Neuronal stem cell (in vitro differentiated cells): ENCODE measurements at regions not wholly inside any gene's neighbourhood (a gene's known extent, or its start where the extent isn't known, plus 50 kb on each side); places are given as distances from the start of the nearest gene placed in this dataset.

Source experiments
- DNase-seq: peaks from one replicate; pipeline ENCODE4 v3.0.0-alpha.2; 2013; ENCODE audit warnings: low spot score
- H2AFZ ChIP-seq: one replicate; pipeline ENCODE4 v1.6.1; 2013; ENCODE audit warnings: mild to moderate bottlenecking, low read length, inconsistent platforms
- H2AK5ac ChIP-seq: 2 replicates; pipeline ENCODE4 v1.6.1; 2013; ENCODE audit warnings: low read depth, mild to moderate bottlenecking, inconsistent platforms, low read length, moderate library complexity, mixed read lengths
- H2BK120ac ChIP-seq: 2 replicates; pipeline ENCODE4 v1.6.1; 2013; ENCODE audit warnings: low read depth, mild to moderate bottlenecking, inconsistent platforms, low read length, moderate library complexity, mixed read lengths
- H2BK12ac ChIP-seq: one replicate; pipeline ENCODE4 v1.6.1; 2013; ENCODE audit warnings: low read length, inconsistent platforms
- H2BK15ac ChIP-seq: 2 replicates; pipeline ENCODE4 v1.6.1; 2013; ENCODE audit warnings: mild to moderate bottlenecking, low read length, inconsistent platforms, mixed read lengths
- H2BK5ac ChIP-seq: one replicate; pipeline ENCODE4 v1.6.1; 2013; ENCODE audit warnings: inconsistent platforms, mild to moderate bottlenecking, low read length, moderate library complexity
- H3K14ac ChIP-seq: one replicate; pipeline ENCODE4 v1.6.1; 2013; ENCODE audit warnings: low read length, inconsistent platforms
- H3K18ac ChIP-seq: 2 replicates; pipeline ENCODE4 v1.6.1; 2013; ENCODE audit warnings: low read length, inconsistent platforms
- H3K23ac ChIP-seq: 2 replicates; pipeline ENCODE4 v1.6.1; 2013; ENCODE audit warnings: low read depth, mild to moderate bottlenecking, mixed read lengths, low read length, inconsistent platforms; ENCODE audit not compliant: poor library complexity
- H3K27ac ChIP-seq: replicated peaks from 3 replicates; pipeline ENCODE4 v1.5.1; 2013; ENCODE audit warnings: low read length, inconsistent platforms
- H3K27me3 ChIP-seq, 3 experiments: 2 replicates each; pipeline ENCODE4 v1.6.1; 2013; ENCODE audit warnings: low read length in 3 of 3, mild to moderate bottlenecking in 2 of 3, inconsistent platforms in 1 of 3, low read depth in 1 of 3, mixed read lengths in 1 of 3, moderate library complexity in 1 of 3; ENCODE audit not compliant: control insufficient read depth in 3 of 3, insufficient read depth in 3 of 3
- H3K36me3 ChIP-seq, 2 donors: replicated peaks in 1 of 2; 2 replicates each; pipeline ENCODE4 v1.6.1; 2013; ENCODE audit warnings: low read length in 2 of 2; ENCODE audit not compliant: control insufficient read depth in 2 of 2, insufficient read depth in 2 of 2
- H3K4ac ChIP-seq: 2 replicates; pipeline ENCODE4 v1.6.1; 2013; ENCODE audit warnings: inconsistent platforms, mild to moderate bottlenecking, low read length, moderate library complexity
- H3K4me1 ChIP-seq, 2 donors: 1 replicate in 1 of 2; 2 replicates in 1 of 2; pipeline ENCODE4 v1.6.1; 2013; ENCODE audit warnings: low read length in 2 of 2, low read depth in 1 of 2; ENCODE audit not compliant: control insufficient read depth in 2 of 2, insufficient read depth in 1 of 2
- H3K4me2 ChIP-seq: one replicate; pipeline ENCODE4 v1.6.1; 2013; ENCODE audit warnings: mild to moderate bottlenecking, low read length, inconsistent platforms; ENCODE audit not compliant: insufficient read depth, poor library complexity, severe bottlenecking
- H3K4me3 ChIP-seq, 2 donors: 2 replicates each; pipeline ENCODE4 v1.5.1; 2013; ENCODE audit warnings: low read length in 2 of 2, mild to moderate bottlenecking in 2 of 2, inconsistent platforms in 1 of 2, moderate library complexity in 1 of 2
- H3K79me1 ChIP-seq: one replicate; pipeline ENCODE4 v1.6.1; 2013; ENCODE audit warnings: low read depth, mild to moderate bottlenecking, inconsistent platforms, low read length, moderate library complexity
- H3K9ac ChIP-seq: one replicate; pipeline ENCODE4 v1.6.1; 2013; ENCODE audit warnings: mild to moderate bottlenecking, low read depth, low read length, inconsistent platforms; ENCODE audit not compliant: poor library complexity
- H3K9me3 ChIP-seq, 2 donors: replicated peaks in 1 of 2; 2 replicates each; pipeline versions ENCODE3 to v1.6.1; 2013; ENCODE audit warnings: low read length in 2 of 2, mild to moderate bottlenecking in 2 of 2, inconsistent platforms in 1 of 2, low read depth in 1 of 2, mixed read lengths in 1 of 2, moderate library complexity in 1 of 2; ENCODE audit not compliant: control insufficient read depth in 2 of 2, insufficient read depth in 1 of 2
- H4K8ac ChIP-seq: one replicate; pipeline ENCODE4 v1.6.1; 2013; ENCODE audit warnings: low read depth, mild to moderate bottlenecking, inconsistent platforms, low read length, moderate library complexity
- H4K91ac ChIP-seq: one replicate; pipeline ENCODE4 v1.6.1; 2013; ENCODE audit warnings: low read length, low read depth, mild to moderate bottlenecking, inconsistent platforms; ENCODE audit not compliant: poor library complexity
- WGBS, 2 donors: extraction: QIAGEN DNeasy Blood & Tissue Kit; methylation state at CpG; one replicate each; pipeline ENCODE4 v1.1.7; 2013; ENCODE audit warnings: missing lambda C conversion rate in 2 of 2, mixed read lengths in 1 of 2; ENCODE audit not compliant: insufficient read length in 2 of 2, insufficient replicate concordance in 1 of 2; ENCODE audit errors: extremely low coverage in 2 of 2; 5-methylcytosine and 5-hydroxymethylcytosine counted together

DNA sequence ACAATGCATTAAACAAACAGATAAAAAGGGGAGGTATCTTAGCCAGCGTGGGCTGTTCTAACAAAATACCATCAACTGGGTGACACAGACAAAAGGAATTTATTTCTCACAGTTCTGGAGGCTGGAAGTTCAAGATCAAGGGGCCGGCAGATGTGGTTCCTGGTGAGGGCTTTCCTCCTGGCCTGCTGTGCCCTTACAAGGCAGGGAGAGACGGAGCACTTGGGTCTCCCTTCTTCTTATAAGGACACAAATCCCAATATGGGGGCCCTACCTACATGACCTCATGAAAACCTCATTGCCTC lies 281.6 kb upstream of the KLF14 start:
- peaks cover 2% of the 10 kb centered on the region for H3K79me1 ChIP-seq
- WGBS, 2 donors = no CpG with 5 or more reads among the region's 3 CpGs
- no peak overlapping the region for H3K9ac ChIP-seq
- H3K14ac ChIP-seq = no peak overlapping the region
- no peak overlapping the region for H3K4ac ChIP-seq
- H3K36me3 ChIP-seq = no peaks in the 10 kb centered on the region
- no peak overlapping the region for H3K18ac ChIP-seq
- no peak overlapping the region for H2BK12ac ChIP-seq
- H4K8ac ChIP-seq = no peak overlapping the region
- no peak for DNase-seq
- no peak overlapping the region for H2BK15ac ChIP-seq
- no peak overlapping the region for H3K4me3 ChIP-seq
- no peak overlapping the region for H2BK5ac ChIP-seq
- no peak overlapping the region for H4K91ac ChIP-seq
- H3K4me2 ChIP-seq = no peak overlapping the region
- no peak overlapping the region for H3K27ac ChIP-seq
- no peak overlapping the region for H2AFZ ChIP-seq
- H3K4me1 ChIP-seq = no peaks in the 10 kb centered on the region
- H2BK120ac ChIP-seq = no peak overlapping the region
- H3K27me3 ChIP-seq = no peaks in the 10 kb centered on the region
- H3K23ac ChIP-seq = no peak overlapping the region
- H2AK5ac ChIP-seq = no peak overlapping the region
- no peaks in the 10 kb centered on the region for H3K9me3 ChIP-seq

DNA sequence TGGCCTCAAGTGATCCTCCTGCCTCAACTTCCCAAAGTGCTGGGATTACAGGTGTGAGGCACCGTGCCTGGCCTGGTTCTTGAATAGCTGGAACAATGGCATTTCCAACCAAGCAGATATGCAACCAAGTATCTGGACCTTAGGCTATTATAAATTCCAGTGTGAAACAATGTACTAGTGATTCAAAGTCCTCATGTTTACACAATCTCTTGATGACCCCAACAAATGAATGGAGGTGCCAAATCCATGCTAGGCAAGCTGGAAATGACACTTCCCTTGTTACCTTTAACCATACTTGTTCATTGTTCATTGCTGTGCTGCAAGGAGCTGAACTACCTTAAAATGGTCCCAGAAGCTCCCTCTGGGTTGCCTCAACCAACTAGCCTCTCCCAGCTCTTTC lies 282.2 kb upstream of the KLF14 start:
- no peaks in the 10 kb centered on the region for H3K4me1 ChIP-seq
- no peak overlapping the region for H2BK12ac ChIP-seq
- WGBS, 2 donors = no CpG with 5 or more reads among the region's 1 CpG
- H3K27ac ChIP-seq = no peak overlapping the region
- H3K27me3 ChIP-seq = no peaks in the 10 kb centered on the region
- H3K18ac ChIP-seq = no peak overlapping the region
- no peak overlapping the region for H2AFZ ChIP-seq
- H3K4ac ChIP-seq = no peak overlapping the region
- H4K8ac ChIP-seq = no peak overlapping the region
- no peak overlapping the region for H2AK5ac ChIP-seq
- H3K23ac ChIP-seq = no peak overlapping the region
- H3K4me3 ChIP-seq = no peak overlapping the region
- H3K79me1 ChIP-seq = peaks cover 2% of the 10 kb centered on the region
- no peak overlapping the region for H2BK120ac ChIP-seq
- no peak overlapping the region for H4K91ac ChIP-seq
- H3K9ac ChIP-seq = no peak overlapping the region
- no peak overlapping the region for H3K4me2 ChIP-seq
- H3K36me3 ChIP-seq = no peaks in the 10 kb centered on the region
- no peak for DNase-seq
- H3K9me3 ChIP-seq = no peaks in the 10 kb centered on the region
- no peak overlapping the region for H2BK15ac ChIP-seq
- no peak overlapping the region for H3K14ac ChIP-seq
- no peak overlapping the region for H2BK5ac ChIP-seq

DNA sequence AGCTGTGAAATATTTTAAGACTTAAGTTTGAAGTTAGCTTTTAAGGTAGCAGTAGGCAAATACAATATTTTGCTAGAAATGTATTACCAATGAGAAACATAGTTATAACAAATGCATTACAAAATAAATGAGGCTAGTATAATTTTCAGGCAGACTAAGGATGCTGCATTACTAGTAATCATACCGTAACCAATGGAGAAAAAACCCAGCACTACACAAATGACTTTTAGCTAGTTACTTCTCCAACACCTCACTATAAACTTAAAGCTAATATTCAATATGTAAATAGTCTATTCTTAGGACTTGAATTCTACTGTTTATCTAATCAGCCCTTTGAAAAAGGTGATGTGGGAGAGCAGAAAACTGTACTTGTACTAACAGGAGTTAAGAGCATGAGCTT lies 285.3 kb upstream of the KLF14 start:
- no peak overlapping the region for H2AFZ ChIP-seq
- H3K23ac ChIP-seq = no peak overlapping the region
- H3K9me3 ChIP-seq = no peaks in the 10 kb centered on the region
- H3K4me3 ChIP-seq = no peak overlapping the region
- no peaks in the 10 kb centered on the region for H3K36me3 ChIP-seq
- no peak overlapping the region for H3K9ac ChIP-seq
- no peak overlapping the region for H2BK5ac ChIP-seq
- H3K18ac ChIP-seq = no peak overlapping the region
- no peak overlapping the region for H3K14ac ChIP-seq
- H3K4me2 ChIP-seq = no peak overlapping the region
- H2BK12ac ChIP-seq = no peak overlapping the region
- no peak for DNase-seq
- H2BK15ac ChIP-seq = no peak overlapping the region
- H3K4ac ChIP-seq = no peak overlapping the region
- no peaks in the 10 kb centered on the region for H3K27me3 ChIP-seq
- WGBS, 2 donors = no CpG with 5 or more reads among the region's 1 CpG
- no peak overlapping the region for H4K91ac ChIP-seq
- peaks cover 2% of the 10 kb centered on the region for H3K79me1 ChIP-seq
- H2AK5ac ChIP-seq = no peak overlapping the region
- H3K4me1 ChIP-seq = no peaks in the 10 kb centered on the region
- H3K27ac ChIP-seq = no peak overlapping the region
- no peak overlapping the region for H4K8ac ChIP-seq
- H2BK120ac ChIP-seq = no peak overlapping the region

DNA sequence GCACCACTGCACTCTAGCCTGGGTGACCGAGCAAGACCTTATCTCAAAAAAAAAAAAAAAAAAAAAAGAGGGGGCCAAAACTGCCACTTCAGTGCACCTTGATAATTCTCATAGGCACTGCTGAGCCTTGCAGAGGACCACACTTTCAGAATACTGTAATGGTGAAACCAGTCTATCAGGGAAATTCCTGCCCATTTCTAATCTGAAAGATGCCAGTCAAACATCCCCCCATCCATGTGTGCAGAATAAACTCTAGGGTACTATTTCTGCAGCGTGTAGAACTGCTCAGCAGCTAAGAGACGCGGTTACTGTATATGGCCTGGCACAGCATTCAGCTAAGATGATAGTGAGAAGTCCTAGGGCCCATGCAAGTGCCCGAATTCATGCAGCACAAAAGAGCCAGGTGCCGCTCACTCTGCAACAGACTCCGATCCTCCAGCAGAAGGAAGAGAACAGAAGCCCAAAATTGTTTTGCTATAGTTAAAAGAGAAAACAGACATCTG lies 286.8 kb upstream of the KLF14 start:
- Histone ChIP-seq H2AFZ (no peak overlapping the region), H3K27me3 (no peaks in the 10 kb centered on the region), H2BK15ac (no peak overlapping the region), H3K14ac (no peak overlapping the region), H2BK12ac (no peak overlapping the region), H3K4ac (no peak overlapping the region), H3K4me1 (no peaks in the 10 kb centered on the region), H3K4me2 (no peak overlapping the region), H3K9ac (no peak overlapping the region), H4K91ac (no peak overlapping the region), H4K8ac (no peak overlapping the region), H2AK5ac (no peak overlapping the region), H3K18ac (no peak overlapping the region), H3K79me1 (peaks cover 2% of the 10 kb centered on the region), H3K27ac (no peak overlapping the region), H3K4me3 (no peak overlapping the region), H2BK120ac (no peak overlapping the region), H3K9me3 (no peaks in the 10 kb centered on the region), H3K36me3 (no peaks in the 10 kb centered on the region), H2BK5ac (no peak overlapping the region), H3K23ac (no peak overlapping the region)
- DNase-seq = no peak
- no CpG with 5 or more reads among the region's 7 CpGs for WGBS, 2 donors
